Keratinocyte (primary cell): ENCODE measurements at regions not wholly inside any gene's neighbourhood (a gene's known extent, or its start where the extent isn't known, plus 50 kb on each side); places are given as distances from the start of the nearest gene placed in this dataset.

Experiments used
- DNase-seq: peaks from one replicate; pipeline ENCODE4 v3.0.0-alpha.2; 2011; ENCODE audit warnings: low read depth, missing footprints, low spot score
- FAIRE-seq: peaks from 2 replicates; lab custom pipeline; 2011; peaks lifted over from hg19 to GRCh38; lab: Jason Lieb, UNC
- H2AFZ ChIP-seq: 2 replicates; pipeline ENCODE4 v1.6.0; 2012; ENCODE audit warnings: low read length, control low read depth, inconsistent platforms; ENCODE audit not compliant: control insufficient read depth
- H3K27ac ChIP-seq: 2 replicates; pipeline ENCODE4 v1.5.1; 2011; ENCODE audit warnings: low read length; ENCODE audit not compliant: control insufficient read depth, insufficient read depth
- H3K27me3 ChIP-seq: 3 replicates; pipeline ENCODE4 v1.6.0; 2011; ENCODE audit warnings: low read length; ENCODE audit not compliant: control insufficient read depth, insufficient read depth; ENCODE audit errors: extremely low read depth
- H3K36me3 ChIP-seq, 2 experiments: 2 replicates in 1 of 2; 3 replicates in 1 of 2; pipeline ENCODE4 v1.5.1; 2011; ENCODE audit warnings: low read length in 2 of 2, mild to moderate bottlenecking in 1 of 2; ENCODE audit not compliant: control insufficient read depth in 2 of 2, insufficient read depth in 2 of 2; ENCODE audit errors: extremely low read depth in 1 of 2
- H3K4me1 ChIP-seq: 3 replicates; pipeline ENCODE4 v1.5.1; 2011; ENCODE audit warnings: low read length; ENCODE audit not compliant: control insufficient read depth, insufficient read depth; ENCODE audit errors: extremely low read depth
- H3K4me2 ChIP-seq: 3 replicates; pipeline ENCODE4 v1.6.0; 2011; ENCODE audit warnings: low read depth, low read length; ENCODE audit not compliant: control insufficient read depth, insufficient read depth; ENCODE audit errors: extremely low read depth
- H3K4me3 ChIP-seq, 3 experiments: fragments of 200-600 bp in 1 of 3; sonication (generic) in 1 of 3; 2 replicates in 2 of 3; 3 replicates in 1 of 3; pipeline ENCODE4 v1.5.1; 2011 to 2016; ENCODE audit warnings: low read length in 3 of 3, mild to moderate bottlenecking in 3 of 3, control low read depth in 2 of 3, inconsistent platforms in 1 of 3, low read depth in 1 of 3, mixed read lengths in 1 of 3, mixed run types in 1 of 3, moderate library complexity in 1 of 3; ENCODE audit not compliant: control insufficient read depth in 2 of 3, insufficient read depth in 2 of 3; ENCODE audit errors: extremely low read depth in 1 of 3
- H3K79me2 ChIP-seq: 2 replicates; pipeline ENCODE4 v1.6.0; 2012; ENCODE audit warnings: low read length; ENCODE audit not compliant: control insufficient read depth, insufficient read depth
- H3K9ac ChIP-seq: 3 replicates; pipeline ENCODE4 v1.6.0; 2011; ENCODE audit warnings: low read length; ENCODE audit not compliant: control insufficient read depth, insufficient read depth; ENCODE audit errors: extremely low read depth
- H3K9me1 ChIP-seq: 3 replicates; pipeline ENCODE4 v1.6.0; 2011; ENCODE audit warnings: low read length; ENCODE audit not compliant: control insufficient read depth, insufficient read depth; ENCODE audit errors: extremely low read depth
- H3K9me3 ChIP-seq: 2 replicates; pipeline ENCODE4 v1.5.1; 2012; ENCODE audit warnings: low read depth, low read length; ENCODE audit not compliant: control insufficient read depth
- H4K20me1 ChIP-seq: 3 replicates; pipeline ENCODE4 v1.6.0; 2011; ENCODE audit warnings: low read length; ENCODE audit not compliant: control insufficient read depth, insufficient read depth; ENCODE audit errors: extremely low read depth
- CTCF ChIP-seq, 3 experiments: IDR thresholded peaks in 1 of 3; conservative IDR thresholded peaks in 1 of 3; optimal IDR thresholded peaks in 1 of 3; 2 replicates in 2 of 3; 3 replicates in 1 of 3; pipeline versions ENCODE3 to v1.5.1; 2011; ENCODE audit warnings: low read length in 3 of 3, mild to moderate bottlenecking in 3 of 3, moderate library complexity in 2 of 3, control low read depth in 1 of 3, inconsistent platforms in 1 of 3; ENCODE audit not compliant: insufficient read depth in 2 of 3; ENCODE audit errors: extremely low read depth in 1 of 3
- EZH2 ChIP-seq: IDR thresholded peaks from one replicate; pipeline ENCODE4 v1.6.1; 2012; ENCODE audit warnings: inconsistent platforms, mild to moderate bottlenecking, low read length, moderate library complexity
- dilution Hi-C: fragments of 300-500 bp; cut with MboI; formaldehyde crosslinking; loops from one replicate; pipeline ENCODE4 v1.7.0; 2020; ENCODE audit warnings: low sequenced_read_pairs; ENCODE audit not compliant: extremely low pct_ligation_motif_present

- no peak overlapping the region for H3K27ac ChIP-seq
- no peak for DNase-seq
- no peaks in the 10 kb centered on the region for H3K36me3 ChIP-seq
- no peaks in the 10 kb centered on the region for H3K9me3 ChIP-seq
- no peak overlapping the region for H2AFZ ChIP-seq
- FAIRE-seq = no peak
- H3K4me3 ChIP-seq = no peak overlapping the region
- dilution Hi-C loops = no loop called here
- TF ChIP-seq CTCF (optimal IDR thresholded peaks at IDR 0.05 in 1 of 3, IDR thresholded peaks at IDR 0.05 in 1 of 3, conservative IDR thresholded peaks at IDR 0.05 in 1 of 3; ENCODE audit: extremely low read depth in 1 of 3, insufficient read depth in 2 of 3, low read length in 3 of 3) (no peak), EZH2 (no peak)
- H3K4me1 ChIP-seq = no peaks in the 10 kb centered on the region
- H3K79me2 ChIP-seq = no peaks in the 10 kb centered on the region
- no peak overlapping the region for H3K9ac ChIP-seq
- H3K4me2 ChIP-seq = no peak overlapping the region
- no peaks in the 10 kb centered on the region for H4K20me1 ChIP-seq
- H3K27me3 ChIP-seq = no peaks in the 10 kb centered on the region
- H3K9me1 ChIP-seq = no peaks in the 10 kb centered on the region
Observed at GRCh38 chr9:86812616-86813015, 134.7 kb downstream of the GAS1 start.

GRCh38 chr9:86809759-86810367 is 137.4 kb downstream of the GAS1 start:
- H3K36me3 ChIP-seq = no peaks in the 10 kb centered on the region
- no peak for DNase-seq
- H2AFZ ChIP-seq = no peak overlapping the region
- no peaks in the 10 kb centered on the region for H4K20me1 ChIP-seq
- H3K4me3 ChIP-seq = no peak overlapping the region
- no peak for FAIRE-seq
- no peaks in the 10 kb centered on the region for H3K9me3 ChIP-seq
- no peaks in the 10 kb centered on the region for H3K9me1 ChIP-seq
- no peaks in the 10 kb centered on the region for H3K4me1 ChIP-seq
- dilution Hi-C loops = no loop called here
- no peaks in the 10 kb centered on the region for H3K27me3 ChIP-seq
- no peak overlapping the region for H3K4me2 ChIP-seq
- no peak for TF ChIP-seq EZH2
- no peak for TF ChIP-seq CTCF (optimal IDR thresholded peaks at IDR 0.05 in 1 of 3, IDR thresholded peaks at IDR 0.05 in 1 of 3, conservative IDR thresholded peaks at IDR 0.05 in 1 of 3; ENCODE audit: extremely low read depth in 1 of 3, insufficient read depth in 2 of 3, low read length in 3 of 3)
- no peaks in the 10 kb centered on the region for H3K79me2 ChIP-seq
- H3K27ac ChIP-seq = no peak overlapping the region
- H3K9ac ChIP-seq = no peak overlapping the region
